ENCODE measurements at regions not wholly inside any gene's neighbourhood (a gene's known extent, or its start where the extent isn't known, plus 50 kb on each side); places are given as distances from the start of the nearest gene placed in this dataset.

- TF ChIP-seq ZNF281 (CRISPR knock-in tag; IDR thresholded peaks at IDR 0.05) (no peak), HMGXB4 (CRISPR knock-in tag; IDR thresholded peaks at IDR 0.05) (no peak), EMX1 (CRISPR knock-in tag; IDR thresholded peaks at IDR 0.05) (no peak), SP1 (CRISPR knock-in tag; conservative IDR thresholded peaks at IDR 0.05) (no peak), OVOL2 (CRISPR knock-in tag; IDR thresholded peaks at IDR 0.05; ENCODE audit: borderline replicate concordance) (no peak), MLX (CRISPR knock-in tag; IDR thresholded peaks at IDR 0.05) (no peak), SMAD3 (CRISPR knock-in tag; IDR thresholded peaks at IDR 0.05; ENCODE audit: borderline replicate concordance) (no peak), FOXJ3 (CRISPR knock-in tag; IDR thresholded peaks at IDR 0.05; ENCODE audit: borderline replicate concordance) (no peak), ZNF219 (CRISPR knock-in tag; IDR thresholded peaks at IDR 0.05; ENCODE audit: borderline replicate concordance) (no peak), RELA (CRISPR knock-in tag; IDR thresholded peaks at IDR 0.05; ENCODE audit: borderline replicate concordance) (no peak), IRF2 (CRISPR knock-in tag; IDR thresholded peaks at IDR 0.05; ENCODE audit: borderline replicate concordance, low read depth) (no peak), CBFB (CRISPR knock-in tag; IDR thresholded peaks at IDR 0.05; ENCODE audit: low read depth) (no peak), NFE2L1 (CRISPR knock-in tag; IDR thresholded peaks at IDR 0.05) (no peak)
- no peak overlapping the region for H3K4me3 Mint-ChIP-seq
Observed at GRCh38 chr6:6420107-6420506, 99.6 kb upstream of the F13A1 start.

GRCh38 chr6:6434151-6434550 is 113.7 kb upstream of the F13A1 start:
- no peaks in the 10 kb centered on the region for H3K27me3 Mint-ChIP-seq (ENCODE audit: low read depth)
- CTCF ChIA-PET: no interaction called here
- H3K36me3 Mint-ChIP-seq: no peaks in the 10 kb centered on the region
- DNase-seq (ENCODE audit: low spot score): no peak
- POLR2A ChIA-PET: no interaction called here
- no peaks in the 10 kb centered on the region for H3K4me1 Mint-ChIP-seq
- H3K4me3 Mint-ChIP-seq: no peak overlapping the region
- H3K27ac Mint-ChIP-seq: no peak overlapping the region
- peaks cover 23% of the 10 kb centered on the region for H3K9me3 Mint-ChIP-seq
- ATAC-seq: no peak
- TF ChIP-seq SOX15 (CRISPR knock-in tag; IDR thresholded peaks at IDR 0.05): no peak
- TF ChIP-seq E2F1 (CRISPR knock-in tag; IDR thresholded peaks at IDR 0.05): no peak
- no peak for TF ChIP-seq HMGA2 (CRISPR knock-in tag; IDR thresholded peaks at IDR 0.05)
- no peak for TF ChIP-seq USF1 (CRISPR knock-in tag; IDR thresholded peaks at IDR 0.05)
- TF ChIP-seq ZNF281 (CRISPR knock-in tag; IDR thresholded peaks at IDR 0.05): no peak
- no peak for TF ChIP-seq MXD4 (CRISPR knock-in tag; IDR thresholded peaks at IDR 0.05; ENCODE audit: borderline replicate concordance)
- TF ChIP-seq CDX4 (CRISPR knock-in tag; IDR thresholded peaks at IDR 0.05; ENCODE audit: borderline replicate concordance): no peak
- TF ChIP-seq MLX (CRISPR knock-in tag; IDR thresholded peaks at IDR 0.05): no peak
- no peak for TF ChIP-seq RORB (CRISPR knock-in tag; IDR thresholded peaks at IDR 0.05)
- no peak for TF ChIP-seq E2F5 (CRISPR knock-in tag; IDR thresholded peaks at IDR 0.05)

More at GRCh38 chr6:6420107-6420506, 99.6 kb upstream of the F13A1 start:
- ATAC-seq: no peak
- no peak overlapping the region for H3K27ac Mint-ChIP-seq
- no peaks in the 10 kb centered on the region for H3K4me1 Mint-ChIP-seq
- H3K36me3 Mint-ChIP-seq: no peaks in the 10 kb centered on the region
- peaks cover 18% of the 10 kb centered on the region for H3K9me3 Mint-ChIP-seq
- ChIA-PET POLR2A (no interaction called here), CTCF (no interaction called here)
- no peak for DNase-seq (ENCODE audit: low spot score)
- no peaks in the 10 kb centered on the region for H3K27me3 Mint-ChIP-seq (ENCODE audit: low read depth)
